ENCODE measurements at regions not wholly inside any gene's neighbourhood (a gene's known extent, or its start where the extent isn't known, plus 50 kb on each side); places are given as distances from the start of the nearest gene placed in this dataset.

DNA sequence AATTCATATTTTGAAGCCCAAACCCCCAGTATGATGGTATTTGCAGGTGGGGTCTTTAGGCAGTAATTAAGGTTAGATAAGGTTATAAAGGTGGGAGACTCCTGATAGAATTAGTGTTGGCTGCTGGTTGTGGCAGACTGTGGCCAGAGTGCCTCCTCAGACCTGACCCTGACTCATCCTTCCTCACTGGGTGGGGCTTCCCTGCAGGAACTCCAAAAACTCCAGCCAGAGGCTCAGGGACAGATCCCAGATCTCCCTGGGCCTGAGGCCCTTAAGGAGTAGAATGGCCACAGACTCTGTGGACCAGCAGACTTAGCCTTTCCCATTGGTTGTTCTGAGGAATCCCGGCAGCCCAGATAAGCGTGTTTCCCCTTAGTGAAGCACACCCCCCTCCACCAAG lies 463.0 kb upstream of the CPEB2 start:
- H3K9me3 ChIP-seq: no peaks in the 10 kb centered on the region; the same call in 1 of the 2 replicates
- no peak for TF ChIP-seq CTCF (IDR thresholded peaks at IDR 0.05; ENCODE audit: low read depth, low read length)
- DNase-seq: no peak

DNA sequence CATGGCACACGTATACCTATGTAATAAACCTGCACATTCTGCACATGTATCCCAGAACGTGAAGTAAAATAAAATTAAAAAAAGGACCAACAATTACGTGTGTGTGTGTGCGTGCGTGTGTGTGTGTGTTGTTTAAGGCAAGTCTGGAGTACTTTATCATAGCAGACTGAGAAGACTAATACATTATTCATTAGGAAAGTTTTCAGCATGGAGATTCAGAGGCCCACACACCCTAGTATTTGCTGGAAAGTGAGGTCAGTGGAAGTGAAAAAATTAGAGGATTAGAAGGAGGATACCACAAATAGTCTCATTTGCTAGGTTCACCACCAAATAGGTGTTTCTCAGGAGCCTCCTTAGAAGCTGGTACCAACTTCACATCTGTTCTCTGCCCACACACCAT lies 457.1 kb upstream of the CPEB2 start:
- no peaks in the 10 kb centered on the region for H3K4me1 ChIP-seq
- H3K9me3 ChIP-seq: no peaks in the 10 kb centered on the region; the same call in 1 of the 2 replicates
- DNase-seq: no peak
- TF ChIP-seq CTCF (IDR thresholded peaks at IDR 0.05; ENCODE audit: low read depth, low read length): no peak
- no peaks in the 10 kb centered on the region for H3K36me3 ChIP-seq
- no peaks in the 10 kb centered on the region for H3K27me3 ChIP-seq
- no peak overlapping the region for H3K4me3 ChIP-seq (ENCODE audit: low read depth, low read length)

More for the DNA sequence above, 463.0 kb upstream of the CPEB2 start:
- H3K4me1 ChIP-seq: no peaks in the 10 kb centered on the region
- no peaks in the 10 kb centered on the region for H3K36me3 ChIP-seq
- H3K4me3 ChIP-seq (ENCODE audit: low read depth, low read length): no peak overlapping the region
- H3K27me3 ChIP-seq: no peaks in the 10 kb centered on the region

GRCh38 chr4:14545807-14546206 lies 456.5 kb upstream of the CPEB2 start:
- H3K4me3 ChIP-seq (ENCODE audit: low read depth, low read length): no peak overlapping the region
- H3K27me3 ChIP-seq: no peaks in the 10 kb centered on the region
- H3K4me1 ChIP-seq: no peaks in the 10 kb centered on the region
- H3K36me3 ChIP-seq: no peaks in the 10 kb centered on the region
- H3K9me3 ChIP-seq: no peaks in the 10 kb centered on the region
- no peak for DNase-seq
- TF ChIP-seq CTCF (IDR thresholded peaks at IDR 0.05; ENCODE audit: low read depth, low read length): no peak

- no peak for DNase-seq
- no peaks in the 10 kb centered on the region; the same call in 1 of the 2 replicates for H3K9me3 ChIP-seq
- no peaks in the 10 kb centered on the region for H3K4me1 ChIP-seq
- H3K27me3 ChIP-seq: no peaks in the 10 kb centered on the region
- TF ChIP-seq CTCF (IDR thresholded peaks at IDR 0.05; ENCODE audit: low read depth, low read length): no peak
- no peak overlapping the region for H3K4me3 ChIP-seq (ENCODE audit: low read depth, low read length)
- no peaks in the 10 kb centered on the region for H3K36me3 ChIP-seq
Measured at GRCh38 chr4:14552119-14552518, 450.2 kb upstream of the CPEB2 start.

GRCh38 chr4:14559646-14560045 lies 442.6 kb upstream of the CPEB2 start:
- Histone ChIP-seq H3K27me3 (no peaks in the 10 kb centered on the region), H3K4me3 (ENCODE audit: low read depth, low read length) (no peak overlapping the region), H3K36me3 (no peaks in the 10 kb centered on the region), H3K9me3 (no peaks in the 10 kb centered on the region), H3K4me1 (no peaks in the 10 kb centered on the region)
- TF ChIP-seq CTCF (IDR thresholded peaks at IDR 0.05; ENCODE audit: low read depth, low read length): no peak
- DNase-seq: no peak

DNA sequence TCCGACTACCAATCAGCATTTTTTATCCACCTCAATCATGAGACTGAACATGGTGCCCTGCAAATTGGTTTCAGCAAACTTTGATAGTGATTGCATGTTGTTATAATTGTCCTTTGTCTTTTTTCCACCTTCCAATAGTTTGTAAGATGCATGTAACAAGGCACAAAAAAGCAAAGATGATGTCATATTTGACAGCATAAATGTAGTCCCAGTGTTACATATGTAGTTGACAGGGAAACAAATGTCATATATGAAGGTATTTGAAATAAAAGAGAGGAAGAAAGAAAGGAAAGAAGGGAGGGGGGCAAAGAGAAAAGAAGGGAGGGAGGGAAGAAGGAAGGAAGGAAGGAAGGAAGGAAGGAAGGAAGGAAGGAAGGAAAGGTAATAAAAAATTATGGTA lies 441.7 kb upstream of the CPEB2 start:
- no peak for DNase-seq
- Histone ChIP-seq H3K4me1 (no peaks in the 10 kb centered on the region), H3K27me3 (no peaks in the 10 kb centered on the region), H3K4me3 (ENCODE audit: low read depth, low read length) (no peak overlapping the region), H3K36me3 (no peaks in the 10 kb centered on the region), H3K9me3 (no peaks in the 10 kb centered on the region)
- no peak for TF ChIP-seq CTCF (IDR thresholded peaks at IDR 0.05; ENCODE audit: low read depth, low read length)

Measured in BE2C (cell line).